Activated B cell treated with CpG ODN at 0.5 μM for 24 hours (primary cell): ENCODE measurements at regions not wholly inside any gene's neighbourhood (a gene's known extent, or its start where the extent isn't known, plus 50 kb on each side); places are given as distances from the start of the nearest gene placed in this dataset.

Experiments
- ATAC-seq: fragments of 200-7000 bp; cut with Tn5 transposase; one replicate; pipeline ENCODE4 v1.10.0; 2021; ENCODE audit warnings: low read depth, mild to moderate bottlenecking, moderate library complexity
- CTCF ChIA-PET: fragments of 350-600 bp; sonication (Branson Sonifier 250); formaldehyde crosslinking; loops from one replicate; lab custom pipeline; 2021; ENCODE audit warnings: antibody characterized with exemption; lab: Charles Lee
- POLR2A ChIA-PET: fragments of 350-600 bp; sonication (Branson Sonifier 250); formaldehyde crosslinking; loops from one replicate; lab custom pipeline; 2021; ENCODE audit warnings: antibody characterized with exemption; lab: Charles Lee
- DNase-seq: peaks from one replicate; pipeline ENCODE4 v3.0.0; 2022
- H3K27ac Mint-ChIP-seq: one replicate; pipeline ENCODE4 v1.8.0; 2020; ENCODE audit warnings: mixed read lengths
- H3K27me3 Mint-ChIP-seq: one replicate; pipeline ENCODE4 v1.8.0; 2021; ENCODE audit warnings: mixed read lengths
- H3K36me3 Mint-ChIP-seq: one replicate; pipeline ENCODE4 v1.8.0; 2021; ENCODE audit warnings: low read depth, mixed read lengths
- H3K4me1 Mint-ChIP-seq: one replicate; pipeline ENCODE4 v1.8.0; 2021; ENCODE audit warnings: mixed read lengths
- H3K4me3 Mint-ChIP-seq: one replicate; pipeline ENCODE4 v1.8.0; 2020; ENCODE audit warnings: mild to moderate bottlenecking, mixed read lengths
- H3K9me3 Mint-ChIP-seq: one replicate; pipeline ENCODE4 v1.8.0; 2020; ENCODE audit warnings: mixed read lengths
- CTCF ChIP-seq: fragments of 200-600 bp; IDR thresholded peaks from one replicate; pipeline ENCODE4 v1.8.0; 2022; ENCODE audit warnings: antibody characterized with exemption, mild to moderate bottlenecking
- intact Hi-C: fragments of 100-400 bp; cut with micrococcal nuclease; formaldehyde crosslinking; loops from one replicate; pipeline ENCODE4 v1.15.1; 2024

- POLR2A ChIA-PET = no interaction called here
- H3K36me3 Mint-ChIP-seq = no peaks in the 10 kb centered on the region
- no peak overlapping the region for H3K4me3 Mint-ChIP-seq
- CTCF ChIA-PET = no interaction called here
- no peak overlapping the region for H3K27ac Mint-ChIP-seq
- TF ChIP-seq CTCF = no peak
- H3K9me3 Mint-ChIP-seq = peaks cover 11% of the 10 kb centered on the region
- ATAC-seq (no peak), DNase-seq (no peak)
- intact Hi-C loops = no loop called here
- H3K4me1 Mint-ChIP-seq = no peaks in the 10 kb centered on the region
- H3K27me3 Mint-ChIP-seq = no peaks in the 10 kb centered on the region
These were observed 245.9 kb upstream of the TARS1 start for GRCh38 chr5:33194914-33195313.

- Mint-ChIP-seq H3K27ac (no peak overlapping the region), H3K27me3 (no peaks in the 10 kb centered on the region), H3K9me3 (peaks cover 11% of the 10 kb centered on the region), H3K4me1 (no peaks in the 10 kb centered on the region), H3K4me3 (no peak overlapping the region), H3K36me3 (no peaks in the 10 kb centered on the region)
- ChIA-PET CTCF (no interaction called here), POLR2A (no interaction called here)
- TF ChIP-seq CTCF = no peak
- intact Hi-C loops = no loop called here
- no peak for DNase-seq
- no peak for ATAC-seq
These were observed 245.2 kb upstream of the TARS1 start for GRCh38 chr5:33195431-33196165.

GRCh38 chr5:33198836-33199235, 241.9 kb upstream of the TARS1 start:
- Mint-ChIP-seq H3K36me3 (no peaks in the 10 kb centered on the region), H3K27me3 (no peaks in the 10 kb centered on the region)
- intact Hi-C loops = no loop called here

GRCh38 chr5:33203931-33204330, 236.8 kb upstream of the TARS1 start:
- ChIA-PET CTCF (no interaction called here), POLR2A (no interaction called here)
- no peak for ATAC-seq
- Mint-ChIP-seq H3K4me3 (no peak overlapping the region), H3K27me3 (no peaks in the 10 kb centered on the region), H3K36me3 (no peaks in the 10 kb centered on the region), H3K4me1 (no peaks in the 10 kb centered on the region), H3K9me3 (no peaks in the 10 kb centered on the region), H3K27ac (no peak overlapping the region)
- TF ChIP-seq CTCF = no peak
- intact Hi-C loops = no loop called here
- DNase-seq = no peak

More at GRCh38 chr5:33198836-33199235, 241.9 kb upstream of the TARS1 start:
- H3K4me1 Mint-ChIP-seq = no peaks in the 10 kb centered on the region
- H3K27ac Mint-ChIP-seq = no peak overlapping the region
- no peak for DNase-seq
- no peak for TF ChIP-seq CTCF
- H3K9me3 Mint-ChIP-seq = peaks cover 11% of the 10 kb centered on the region
- H3K4me3 Mint-ChIP-seq = no peak overlapping the region
- POLR2A ChIA-PET = no interaction called here
- CTCF ChIA-PET = no interaction called here
- no peak for ATAC-seq

GRCh38 chr5:33205079-33205478, 235.7 kb upstream of the TARS1 start:
- Mint-ChIP-seq H3K36me3 (no peaks in the 10 kb centered on the region), H3K27me3 (no peaks in the 10 kb centered on the region), H3K4me3 (no peak overlapping the region), H3K9me3 (no peaks in the 10 kb centered on the region), H3K4me1 (no peaks in the 10 kb centered on the region), H3K27ac (no peak overlapping the region)
- no peak for ATAC-seq
- TF ChIP-seq CTCF = no peak
- intact Hi-C loops = no loop called here
- CTCF ChIA-PET = no interaction called here
- no peak for DNase-seq
- POLR2A ChIA-PET = no interaction called here
